ENCODE measurements at regions not wholly inside any gene's neighbourhood (a gene's known extent, or its start where the extent isn't known, plus 50 kb on each side); places are given as distances from the start of the nearest gene placed in this dataset.

GRCh38 chr4:107283587-107284559, 247.8 kb upstream of the DKK2 start:
- Histone ChIP-seq H3K27me3 (no peaks in the 10 kb centered on the region), H3K4me1 (no peaks in the 10 kb centered on the region), H3K4me3 (replicated peaks in 1 of 3) (no peak overlapping the region), H3K9me3 (no peaks in the 10 kb centered on the region), H3K36me3 (no peaks in the 10 kb centered on the region), H3K27ac (no peak overlapping the region)
- intact Hi-C loops (cut with DNase I): no loop called here
- TF ChIP-seq POLR2A (IDR thresholded peaks at IDR 0.05): no peak
- TF ChIP-seq, protein P1, sequence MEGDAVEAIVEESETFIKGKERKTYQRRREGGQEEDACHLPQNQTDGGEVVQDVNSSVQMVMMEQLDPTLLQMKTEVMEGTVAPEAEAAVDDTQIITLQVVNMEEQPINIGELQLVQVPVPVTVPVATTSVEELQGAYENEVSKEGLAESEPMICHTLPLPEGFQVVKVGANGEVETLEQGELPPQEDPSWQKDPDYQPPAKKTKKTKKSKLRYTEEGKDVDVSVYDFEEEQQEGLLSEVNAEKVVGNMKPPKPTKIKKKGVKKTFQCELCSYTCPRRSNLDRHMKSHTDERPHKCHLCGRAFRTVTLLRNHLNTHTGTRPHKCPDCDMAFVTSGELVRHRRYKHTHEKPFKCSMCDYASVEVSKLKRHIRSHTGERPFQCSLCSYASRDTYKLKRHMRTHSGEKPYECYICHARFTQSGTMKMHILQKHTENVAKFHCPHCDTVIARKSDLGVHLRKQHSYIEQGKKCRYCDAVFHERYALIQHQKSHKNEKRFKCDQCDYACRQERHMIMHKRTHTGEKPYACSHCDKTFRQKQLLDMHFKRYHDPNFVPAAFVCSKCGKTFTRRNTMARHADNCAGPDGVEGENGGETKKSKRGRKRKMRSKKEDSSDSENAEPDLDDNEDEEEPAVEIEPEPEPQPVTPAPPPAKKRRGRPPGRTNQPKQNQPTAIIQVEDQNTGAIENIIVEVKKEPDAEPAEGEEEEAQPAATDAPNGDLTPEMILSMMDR (IDR thresholded peaks at IDR 0.05): no peak
- 44 to 45% methylated on average over 4 of the region's 4 CpGs for WGBS, 2 donors
- DNase-seq: no peak

- no peaks in the 10 kb centered on the region for H3K4me1 ChIP-seq
- H3K36me3 ChIP-seq: no peaks in the 10 kb centered on the region
- H3K9me3 ChIP-seq: no peaks in the 10 kb centered on the region
- intact Hi-C loops (cut with DNase I): no loop called here
- no peak overlapping the region for H3K27ac ChIP-seq
- no peak overlapping the region for H3K4me3 ChIP-seq (replicated peaks in 1 of 3)
- no peak for DNase-seq
- no peaks in the 10 kb centered on the region for H3K27me3 ChIP-seq
- no peak for TF ChIP-seq POLR2A (IDR thresholded peaks at IDR 0.05)
- TF ChIP-seq, protein P1 (IDR thresholded peaks at IDR 0.05): no peak
Measured at GRCh38 chr4:107279733-107280132, 243.6 kb upstream of the DKK2 start.

- no peak for TF ChIP-seq POLR2A (IDR thresholded peaks at IDR 0.05)
- TF ChIP-seq, protein P1 (IDR thresholded peaks at IDR 0.05): no peak
- Histone ChIP-seq H3K27me3 (no peaks in the 10 kb centered on the region), H3K27ac (no peak overlapping the region), H3K9me3 (no peaks in the 10 kb centered on the region), H3K36me3 (no peaks in the 10 kb centered on the region), H3K4me3 (replicated peaks in 1 of 3) (no peak overlapping the region), H3K4me1 (no peaks in the 10 kb centered on the region)
- intact Hi-C loops (cut with DNase I): no loop called here
- no peak for DNase-seq
- 76 to 78% methylated on average over 4 of the region's 4 CpGs for WGBS, 2 donors
Measured at GRCh38 chr4:107278791-107279483, 242.8 kb upstream of the DKK2 start.

DNA sequence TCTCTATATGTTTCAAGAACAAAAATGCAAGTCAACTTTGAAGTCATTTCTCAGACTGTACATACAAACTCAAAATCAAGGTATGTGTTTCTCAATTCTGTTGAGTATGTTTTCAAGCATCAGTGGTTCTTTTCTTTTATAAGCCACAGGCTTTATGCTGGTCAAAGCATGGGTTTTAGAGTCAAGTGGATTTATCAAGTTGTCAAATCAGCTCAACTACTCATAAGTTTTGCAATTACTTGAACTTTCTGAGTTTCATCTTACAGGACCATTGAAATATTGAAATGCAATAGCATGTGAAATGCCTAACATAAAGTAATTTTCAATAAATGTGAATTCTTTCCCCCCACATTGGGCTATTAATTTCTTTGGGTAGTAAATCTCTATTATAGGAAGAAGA, 239.9 kb upstream of the DKK2 start:
- H3K9me3 ChIP-seq: no peaks in the 10 kb centered on the region

More for the DNA sequence above, 239.9 kb upstream of the DKK2 start:
- DNase-seq: no peak
- Histone ChIP-seq H3K27me3 (no peaks in the 10 kb centered on the region), H3K36me3 (no peaks in the 10 kb centered on the region), H3K4me3 (replicated peaks in 1 of 3) (no peak overlapping the region), H3K4me1 (no peaks in the 10 kb centered on the region), H3K27ac (no peak overlapping the region)
- no peak for TF ChIP-seq POLR2A (IDR thresholded peaks at IDR 0.05)
- TF ChIP-seq, protein P1 (IDR thresholded peaks at IDR 0.05): no peak
- intact Hi-C loops (cut with DNase I): no loop called here
